KMS-11 (cell line): ENCODE measurements at regions not wholly inside any gene's neighbourhood (a gene's known extent, or its start where the extent isn't known, plus 50 kb on each side); places are given as distances from the start of the nearest gene placed in this dataset.

Source experiments
- H2AFZ ChIP-seq: fragments of 200-600 bp; sonication (generic); 2 replicates; pipeline ENCODE4 v1.6.1; 2016; ENCODE audit warnings: antibody characterized with exemption, mixed run types, low read depth
- H3K27ac ChIP-seq: fragments of 200-600 bp; sonication (generic); 2 replicates; pipeline ENCODE4 v1.6.1; 2016; ENCODE audit warnings: mild to moderate bottlenecking, mixed run types
- H3K27me3 ChIP-seq: fragments of 200-600 bp; sonication (generic); 2 replicates; pipeline ENCODE4 v1.6.1; 2017; ENCODE audit warnings: mild to moderate bottlenecking, low read depth, mixed run types, moderate library complexity; ENCODE audit not compliant: insufficient read depth
- H3K36me3 ChIP-seq: fragments of 200-600 bp; sonication (generic); 2 replicates; pipeline ENCODE4 v1.6.1; 2017; ENCODE audit warnings: mild to moderate bottlenecking, mixed run types; ENCODE audit not compliant: insufficient read depth
- H3K4me1 ChIP-seq: fragments of 200-600 bp; sonication (generic); 2 replicates; pipeline ENCODE4 v1.6.1; 2016; ENCODE audit warnings: mild to moderate bottlenecking, low read depth, mixed run types; ENCODE audit not compliant: poor library complexity, severe bottlenecking
- H3K4me2 ChIP-seq: fragments of 200-600 bp; sonication (generic); 2 replicates; pipeline ENCODE4 v1.7.0; 2016; ENCODE audit warnings: mild to moderate bottlenecking, mixed run types
- H3K4me3 ChIP-seq: fragments of 200-600 bp; sonication (generic); IDR thresholded peaks from 2 replicates; pipeline ENCODE4 v1.6.1; 2017; ENCODE audit warnings: low read depth, low read length, mixed read lengths; ENCODE audit not compliant: insufficient read depth
- H3K79me2 ChIP-seq: fragments of 200-600 bp; sonication (generic); 2 replicates; pipeline ENCODE4 v1.6.1; 2016; ENCODE audit warnings: low read depth, mixed run types; ENCODE audit not compliant: insufficient read depth
- H3K9ac ChIP-seq: fragments of 200-600 bp; sonication (generic); 2 replicates; pipeline ENCODE4 v1.6.1; 2016; ENCODE audit warnings: mild to moderate bottlenecking, mixed run types
- H4K20me1 ChIP-seq: fragments of 200-600 bp; sonication (generic); 2 replicates; pipeline ENCODE4 v1.6.1; 2016; ENCODE audit warnings: mild to moderate bottlenecking, mixed run types; ENCODE audit not compliant: insufficient read depth
- CTCF ChIP-seq: fragments of 200-600 bp; sonication (generic); conservative IDR thresholded peaks from 2 replicates; pipeline ENCODE4 v1.6.1; 2017; ENCODE audit warnings: low read depth, mild to moderate bottlenecking, antibody characterized with exemption, low read length, moderate library complexity, mixed read lengths

- H3K4me2 ChIP-seq = no peak overlapping the region
- H3K79me2 ChIP-seq = no peaks in the 10 kb centered on the region
- no peak overlapping the region for H3K4me3 ChIP-seq
- no peaks in the 10 kb centered on the region for H3K27me3 ChIP-seq
- no peaks in the 10 kb centered on the region for H3K36me3 ChIP-seq
- no peaks in the 10 kb centered on the region for H3K4me1 ChIP-seq
- no peak overlapping the region for H3K27ac ChIP-seq
- H2AFZ ChIP-seq = no peak overlapping the region
- H4K20me1 ChIP-seq = no peaks in the 10 kb centered on the region
- no peak overlapping the region for H3K9ac ChIP-seq
- no peak for TF ChIP-seq CTCF
Measured at GRCh38 chr10:118465300-118465874, 123.3 kb upstream of the FAM204A start.

DNA sequence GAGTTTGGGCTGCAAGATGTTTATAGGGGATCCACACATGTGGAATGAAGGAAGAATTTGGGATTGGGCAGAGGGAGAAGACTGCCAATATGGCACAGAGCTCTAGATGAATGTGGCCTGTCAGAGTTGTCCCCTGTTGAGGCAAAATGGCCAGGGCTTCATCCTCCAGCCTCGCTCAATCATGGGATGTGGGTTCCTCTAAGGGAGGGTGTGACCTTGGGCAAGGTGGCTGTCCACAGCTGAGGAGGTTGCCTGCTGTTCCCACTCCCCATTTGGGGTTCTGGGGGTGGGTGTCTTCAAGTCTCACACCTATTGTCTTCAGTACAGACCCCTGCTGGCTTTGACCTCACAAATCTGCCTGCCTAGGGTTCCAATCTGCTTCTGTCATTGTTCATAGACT is 121.6 kb upstream of the FAM204A start:
- no peaks in the 10 kb centered on the region for H3K4me1 ChIP-seq
- no peak overlapping the region for H3K9ac ChIP-seq
- H2AFZ ChIP-seq = no peak overlapping the region
- H3K27me3 ChIP-seq = no peaks in the 10 kb centered on the region
- no peak for TF ChIP-seq CTCF
- H3K4me2 ChIP-seq = no peak overlapping the region
- H4K20me1 ChIP-seq = no peaks in the 10 kb centered on the region
- H3K36me3 ChIP-seq = no peaks in the 10 kb centered on the region
- H3K4me3 ChIP-seq = no peak overlapping the region
- no peaks in the 10 kb centered on the region for H3K79me2 ChIP-seq
- H3K27ac ChIP-seq = no peak overlapping the region

GRCh38 chr10:118462401-118462800 is 120.3 kb upstream of the FAM204A start:
- Histone ChIP-seq H3K4me1 (no peaks in the 10 kb centered on the region), H3K4me3 (no peak overlapping the region), H3K27ac (no peak overlapping the region), H4K20me1 (no peaks in the 10 kb centered on the region), H2AFZ (no peak overlapping the region), H3K27me3 (no peaks in the 10 kb centered on the region), H3K9ac (no peak overlapping the region), H3K4me2 (no peak overlapping the region), H3K36me3 (no peaks in the 10 kb centered on the region), H3K79me2 (no peaks in the 10 kb centered on the region)
- no peak for TF ChIP-seq CTCF

GRCh38 chr10:118459642-118460193 is 117.6 kb upstream of the FAM204A start:
- Histone ChIP-seq H3K79me2 (no peaks in the 10 kb centered on the region), H3K36me3 (no peaks in the 10 kb centered on the region), H3K4me3 (no peak overlapping the region), H4K20me1 (no peaks in the 10 kb centered on the region), H3K4me1 (no peaks in the 10 kb centered on the region), H3K4me2 (no peak overlapping the region), H3K27ac (no peak overlapping the region), H3K27me3 (no peaks in the 10 kb centered on the region), H3K9ac (no peak overlapping the region), H2AFZ (peak overlapping the region; percentile 35; the same call in 1 of the 2 replicates)
- TF ChIP-seq CTCF = peak; percentile 85
